SKM-1 treated with dmso at 0.1 percent for 144 hours (cell line): ENCODE measurements at regions not wholly inside any gene's neighbourhood (a gene's known extent, or its start where the extent isn't known, plus 50 kb on each side); places are given as distances from the start of the nearest gene placed in this dataset.
"Not testable (repeated sequence)": the region's sequence is repeated elsewhere in the genome, so short reads cannot be mapped to it uniquely, and the experiment has no call there.

Source experiments
- DNase-seq: peaks from one replicate; lab custom pipeline; 2025; ENCODE audit not compliant: unreplicated experiment; lab: John Stamatoyannopoulos, UW

DNA sequence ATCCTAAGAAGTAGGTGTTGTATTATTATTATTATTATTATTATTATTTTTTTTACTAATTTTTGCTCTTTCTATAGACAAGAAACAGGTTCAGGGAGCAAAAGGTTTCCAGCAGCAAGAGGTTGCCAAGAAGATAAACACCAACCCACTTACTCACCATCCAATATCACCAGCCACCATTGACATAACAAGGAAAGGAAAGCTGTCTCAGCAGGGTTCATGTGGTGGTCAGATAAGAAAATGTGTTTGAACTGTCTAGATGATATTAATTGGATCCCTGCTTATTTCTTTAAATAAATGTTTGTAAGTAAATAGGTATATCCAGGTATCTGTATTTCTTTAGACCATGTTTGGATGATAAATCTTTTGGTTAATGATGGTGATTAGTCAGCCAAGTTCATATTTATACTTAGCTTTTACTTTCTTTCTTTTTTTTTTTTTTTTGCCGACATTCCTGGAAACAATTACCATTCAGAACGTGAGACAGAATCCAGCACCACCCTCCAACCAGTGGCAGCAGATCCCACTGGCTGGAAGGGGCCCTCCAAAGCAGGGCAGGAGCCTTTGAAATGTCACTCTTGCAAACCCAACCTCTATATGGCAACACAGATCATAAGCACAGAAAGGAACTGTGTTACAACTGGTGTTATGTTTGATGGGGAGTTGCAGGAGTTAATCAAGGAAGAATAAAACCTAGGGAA lies 139.2 kb upstream of the ECI2 start:
- DNase-seq = no peak

DNA sequence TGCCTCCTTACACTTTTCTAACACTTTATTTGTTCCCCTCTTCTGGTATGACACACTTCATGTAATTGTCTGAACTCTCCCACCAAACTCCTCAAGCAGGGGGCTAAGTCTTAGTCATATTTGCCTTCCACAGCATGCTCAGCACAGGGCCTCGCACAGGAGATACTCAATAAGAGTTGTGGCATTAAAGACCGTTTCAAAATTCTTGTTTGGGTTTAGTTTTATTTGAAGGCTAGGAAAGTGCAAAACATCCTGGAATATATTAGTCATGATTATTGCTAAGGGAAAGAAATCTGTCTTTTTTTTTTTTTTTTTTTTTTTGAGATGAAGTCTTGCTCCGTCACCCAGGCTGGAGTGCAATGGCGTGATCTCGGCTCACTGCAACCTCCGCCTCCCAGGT lies 137.6 kb upstream of the ECI2 start:
- DNase-seq = no peak

DNA sequence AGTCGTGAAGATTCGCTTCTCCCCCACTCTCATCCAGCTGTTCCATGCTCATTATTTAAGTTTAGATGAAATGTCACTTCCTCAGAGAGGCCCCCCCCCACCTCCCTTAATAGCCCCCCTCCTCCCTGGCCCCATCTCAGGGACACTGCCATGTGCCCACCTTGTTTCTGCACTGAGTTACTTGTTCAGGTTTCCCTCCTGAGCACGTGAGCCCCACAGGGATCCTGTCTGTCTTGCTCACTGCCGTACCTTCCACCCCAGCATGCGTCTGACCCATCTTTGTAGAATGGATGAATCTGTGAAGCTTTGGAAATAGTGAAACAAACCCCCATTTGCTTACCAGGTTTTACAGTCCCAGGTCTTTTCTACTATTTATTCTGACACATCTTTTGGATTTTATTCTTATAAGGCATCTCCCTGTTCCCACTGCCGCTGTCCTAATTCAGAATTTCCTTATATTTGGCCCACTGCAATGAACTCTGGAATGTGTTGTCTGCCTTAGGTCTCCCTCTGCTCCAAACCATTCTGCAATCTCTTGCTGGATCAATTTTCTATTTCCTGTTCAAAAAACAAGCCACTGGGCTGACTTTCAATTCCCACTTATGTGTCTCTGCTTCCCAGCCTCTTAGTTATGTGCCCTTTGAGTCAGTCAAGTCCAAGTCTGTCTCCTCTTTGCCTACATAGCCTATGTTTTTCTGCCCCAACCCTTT lies 136.5 kb upstream of the ECI2 start:
- no peak for DNase-seq

DNA sequence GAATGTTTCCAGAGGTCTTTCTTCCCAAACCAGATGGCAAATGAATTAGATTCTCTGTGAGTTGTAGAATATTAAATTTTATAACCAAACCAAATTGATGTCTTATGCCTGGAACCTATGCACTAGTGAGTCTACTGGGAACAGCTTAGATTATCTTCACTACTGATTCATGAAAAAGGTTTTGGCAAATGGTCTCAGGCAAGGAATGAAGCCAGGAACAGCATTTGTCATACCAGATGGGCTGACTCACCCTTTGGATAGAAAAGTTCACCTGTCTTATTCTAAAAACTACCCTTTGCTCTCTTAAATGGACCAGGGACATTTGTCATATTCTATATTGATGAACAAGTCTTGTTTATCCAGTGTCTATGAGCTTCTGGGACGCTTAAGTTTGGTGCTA lies 135.4 kb upstream of the ECI2 start:
- no peak for DNase-seq

DNA sequence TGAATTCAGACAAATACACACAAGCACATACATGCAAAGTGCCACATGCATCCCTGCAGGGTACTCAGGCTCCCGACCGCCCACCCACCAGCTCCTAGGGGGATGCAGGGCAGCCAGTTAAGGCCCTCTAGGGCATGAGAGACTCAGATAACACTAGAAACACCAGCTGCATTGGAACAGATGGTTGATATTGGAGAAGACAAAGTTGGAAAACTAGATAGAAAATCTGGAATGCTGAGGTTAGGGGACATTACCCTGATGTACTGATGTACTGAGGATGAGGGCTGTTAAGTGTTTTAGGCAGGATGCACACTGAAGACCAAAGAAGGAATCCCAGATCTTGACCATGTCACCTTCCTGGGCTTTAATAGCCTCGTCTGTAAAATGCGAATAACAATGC lies 134.6 kb upstream of the ECI2 start:
- DNase-seq = no peak

DNA sequence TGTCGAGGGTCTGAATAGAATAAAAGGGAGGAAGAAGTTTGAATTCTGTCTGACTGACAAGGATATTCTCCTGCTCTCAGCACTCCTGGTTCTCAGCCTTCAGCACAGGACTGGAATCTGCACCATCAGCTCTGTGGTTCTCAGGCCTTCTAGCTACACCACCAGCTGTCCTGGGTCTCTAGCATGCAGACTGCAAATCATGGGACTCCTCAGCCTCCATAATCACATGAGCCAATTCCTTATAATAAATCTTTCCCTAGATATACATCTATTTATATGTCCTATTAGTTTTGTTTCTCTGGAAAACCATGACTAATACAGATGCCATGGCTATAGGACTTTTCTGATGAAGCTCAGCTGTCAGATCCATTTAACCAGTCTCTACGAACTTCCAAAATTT lies 132.8 kb upstream of the ECI2 start:
- no peak for DNase-seq

DNA sequence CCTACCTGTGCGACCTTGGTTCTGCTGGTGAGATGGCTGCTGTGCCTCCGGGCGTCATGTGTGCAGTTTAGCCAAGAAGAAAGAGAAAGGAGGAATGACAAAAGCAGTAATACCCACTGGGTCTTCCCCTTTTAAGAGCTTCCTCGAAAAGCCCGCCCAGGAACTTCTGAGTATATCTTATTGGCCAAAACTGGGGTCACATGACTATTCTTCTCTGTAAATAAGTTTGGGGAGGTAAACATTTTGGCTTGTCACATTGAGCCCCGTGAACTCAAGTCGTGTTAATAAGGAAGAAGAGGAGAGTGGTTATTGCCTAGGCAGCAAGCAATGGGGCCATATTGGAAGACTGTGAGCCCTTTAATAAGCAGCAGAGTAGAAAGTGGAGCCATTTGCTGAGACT lies 130.4 kb upstream of the ECI2 start:
- no peak for DNase-seq

DNA sequence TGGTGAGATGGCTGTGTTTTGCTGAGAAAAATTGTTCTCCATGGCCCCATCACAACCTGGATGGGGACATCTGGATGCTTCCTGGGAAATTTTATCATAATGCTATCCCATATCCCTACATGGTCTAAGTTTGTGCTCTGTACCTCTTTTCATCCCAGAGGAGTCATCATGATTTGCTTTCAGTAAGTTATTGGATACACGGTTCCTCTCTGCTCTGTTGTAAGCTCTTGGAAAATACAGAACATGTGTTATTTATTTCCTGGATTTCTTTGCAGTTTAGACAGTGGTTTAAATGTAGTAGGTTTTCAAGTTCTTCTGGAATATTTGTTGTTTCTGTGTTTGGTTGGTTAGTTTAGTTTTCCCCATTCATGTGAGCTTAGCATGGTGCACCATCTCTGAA lies 129.2 kb upstream of the ECI2 start:
- DNase-seq = no peak

DNA sequence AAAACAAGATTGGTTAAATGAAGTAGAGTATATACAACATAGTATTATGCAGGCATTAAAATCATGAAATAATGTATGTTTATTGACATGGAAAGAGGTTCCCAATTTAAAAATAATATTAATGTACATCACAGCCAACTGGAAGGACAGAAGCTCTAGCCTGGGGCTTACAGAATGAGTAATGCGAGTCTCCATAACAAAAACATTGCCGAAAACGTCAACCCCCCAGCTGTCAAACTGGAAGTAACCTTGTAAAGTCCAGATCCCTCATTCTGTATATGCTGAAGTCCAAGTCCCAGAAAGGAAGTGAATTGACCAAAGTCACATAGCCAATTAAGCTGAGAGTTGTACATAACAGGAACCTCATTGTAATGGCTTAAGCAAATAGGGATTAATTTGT lies 128.7 kb upstream of the ECI2 start:
- DNase-seq = no peak

DNA sequence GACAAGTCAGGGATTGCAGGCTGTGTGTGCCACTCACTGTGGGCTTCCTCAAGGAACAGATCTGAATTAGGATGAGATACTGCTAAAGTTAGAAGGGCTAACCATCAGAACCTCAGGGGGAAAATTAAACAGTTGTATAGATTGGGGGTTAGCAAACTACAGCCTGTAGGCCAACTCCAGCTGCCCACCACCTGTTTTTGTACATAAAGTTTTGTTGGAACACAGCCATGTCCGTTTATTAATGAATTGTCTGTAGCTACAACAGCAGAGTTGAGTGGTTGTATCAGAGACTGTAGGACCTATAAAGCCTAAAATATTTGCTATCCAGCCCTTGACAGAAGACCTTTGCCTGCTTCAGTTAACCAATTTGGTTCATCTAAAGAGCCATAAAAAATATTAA lies 127.2 kb upstream of the ECI2 start:
- DNase-seq = no peak

DNA sequence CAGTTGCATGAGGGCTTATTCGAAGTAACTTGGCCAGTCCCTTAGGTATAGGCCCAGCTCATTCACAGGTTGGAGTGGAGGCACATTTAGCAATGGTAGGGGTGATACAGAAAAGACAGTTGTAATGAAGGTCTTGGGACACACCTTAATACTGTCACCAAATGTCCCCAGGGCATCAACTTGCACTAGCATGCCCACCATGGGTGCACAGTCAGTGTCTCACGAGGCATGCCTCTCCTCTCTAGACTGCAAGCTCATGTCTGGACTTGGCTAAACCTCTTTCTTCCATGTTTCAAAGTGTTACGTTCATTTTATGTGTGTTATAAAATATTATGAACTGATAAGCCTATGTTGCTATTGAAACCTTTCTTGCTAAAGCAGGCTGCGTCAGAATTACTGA lies 124.0 kb upstream of the ECI2 start:
- no peak for DNase-seq

DNA sequence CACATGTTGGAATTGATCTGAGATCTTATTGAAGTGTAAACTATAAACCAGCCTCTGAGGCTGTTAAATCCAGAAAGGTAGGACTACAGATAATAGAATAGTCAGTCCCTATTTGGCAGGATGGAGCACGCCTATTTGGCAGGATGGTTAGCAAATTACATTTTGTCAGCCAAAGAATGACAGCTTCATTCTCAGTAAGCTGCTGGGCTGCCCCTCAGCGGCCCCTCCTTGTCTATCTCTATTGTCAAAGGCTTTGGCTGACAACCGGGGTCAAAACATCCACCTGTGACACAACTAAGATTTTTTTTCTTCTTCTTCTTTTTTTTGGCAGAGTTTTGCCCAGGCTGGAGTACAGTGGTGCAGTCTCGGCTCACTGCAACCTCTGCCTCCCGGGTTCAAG lies 123.4 kb upstream of the ECI2 start:
- DNase-seq = no peak

DNA sequence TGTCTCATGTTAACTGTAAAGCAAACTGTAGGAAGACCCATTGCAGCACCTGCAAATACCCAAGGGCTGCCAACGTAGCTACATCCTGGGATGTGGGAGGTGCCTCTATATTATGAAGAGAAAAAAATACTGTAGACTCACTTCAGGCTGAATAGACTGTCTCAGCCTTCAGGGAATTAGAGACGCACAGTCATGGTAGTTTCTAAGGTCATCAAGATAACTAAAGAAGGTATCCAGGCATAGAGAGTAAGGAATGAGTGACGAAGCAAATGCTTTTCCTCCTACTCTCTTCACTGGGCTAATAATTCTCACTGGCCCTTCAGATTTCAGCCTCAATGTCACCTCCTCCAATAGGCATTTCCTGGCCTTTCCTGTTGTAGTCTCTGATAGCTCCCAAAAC lies 121.6 kb upstream of the ECI2 start:
- no peak for DNase-seq

DNA sequence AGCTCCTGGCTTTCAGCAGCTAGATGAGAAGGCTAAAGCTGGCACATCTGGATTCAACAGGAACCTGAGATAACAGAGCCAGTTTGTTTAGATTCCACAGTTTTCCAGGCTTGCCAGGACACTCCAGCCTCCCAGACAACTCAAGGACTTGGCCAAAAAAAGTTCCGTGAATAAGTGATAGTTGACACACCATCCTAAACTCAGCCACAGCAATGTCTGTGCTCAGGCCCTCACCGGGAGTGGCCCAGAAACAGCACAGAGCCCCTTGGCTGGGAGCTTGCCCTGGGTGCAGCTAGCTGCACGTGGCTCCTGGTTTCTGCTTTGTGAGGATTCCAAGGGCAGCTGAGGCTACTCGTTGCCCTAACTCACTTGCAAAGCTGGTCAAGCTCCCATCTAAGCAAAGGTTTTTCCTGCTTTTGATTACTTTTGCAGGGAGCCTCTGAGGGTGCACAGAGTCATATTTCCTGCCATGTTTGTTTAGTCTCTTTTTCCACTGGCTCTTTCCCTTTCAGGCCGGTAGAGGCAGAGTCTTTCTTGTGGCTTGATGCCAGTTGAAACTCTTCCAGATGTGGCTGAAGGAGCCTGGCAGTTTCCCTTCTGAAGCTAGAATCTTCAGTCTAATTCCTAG lies 118.3 kb upstream of the ECI2 start:
- DNase-seq = no peak

DNA sequence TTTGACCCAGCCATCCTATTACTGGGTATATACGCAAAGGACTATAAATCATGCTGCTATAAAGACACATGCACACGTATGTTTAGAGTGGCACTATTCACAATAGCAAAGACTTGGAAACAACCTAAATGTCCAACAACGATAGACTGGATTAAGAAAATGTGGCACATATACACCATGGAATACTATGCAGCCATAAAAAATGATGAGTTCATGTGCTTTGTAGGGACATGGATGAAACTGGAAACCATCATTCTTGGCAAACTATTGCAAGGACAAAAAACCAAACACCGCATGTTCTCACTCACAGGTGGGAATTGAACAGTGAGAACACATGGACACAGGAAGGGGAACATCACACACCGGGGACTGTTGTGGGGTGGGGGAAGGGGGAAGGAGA lies 117.1 kb upstream of the ECI2 start:
- not testable (repeated sequence) for DNase-seq

DNA sequence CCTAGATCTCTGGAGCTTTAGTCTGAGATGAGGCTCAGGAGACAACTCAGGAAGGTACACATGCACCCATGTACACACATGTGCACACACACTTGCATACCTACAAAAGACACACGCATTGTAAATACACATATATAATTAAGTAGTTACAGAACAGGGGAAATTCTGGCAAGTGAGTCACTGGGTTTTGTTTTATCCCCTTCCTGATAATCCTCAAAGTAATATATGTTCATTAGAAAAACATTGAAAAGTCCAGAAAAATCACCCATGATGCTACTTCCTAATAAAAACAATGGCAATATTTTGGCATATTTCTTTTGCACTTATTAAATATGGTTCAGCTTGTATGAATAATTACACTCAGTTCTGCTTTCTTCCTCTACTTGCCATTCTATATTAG lies 115.3 kb upstream of the ECI2 start:
- no peak for DNase-seq

DNA sequence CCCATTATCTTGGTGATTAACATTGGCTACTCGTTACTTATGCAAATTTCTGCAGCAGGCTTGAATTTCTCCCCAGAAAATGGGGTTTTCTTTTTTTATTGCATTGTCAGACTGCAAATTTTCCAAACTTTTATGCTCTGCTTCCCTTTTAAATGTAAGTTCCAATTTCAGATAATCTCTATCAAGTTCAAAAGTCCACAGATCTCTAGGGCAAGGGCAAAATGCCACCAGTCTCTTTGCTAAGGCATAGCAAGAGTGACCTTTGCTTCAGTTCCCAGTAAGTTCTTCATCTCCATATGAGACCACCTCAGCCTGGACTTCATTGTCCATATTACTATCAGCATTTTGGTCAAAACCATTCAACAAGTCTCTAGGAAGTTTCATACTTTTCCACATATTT lies 108.5 kb upstream of the ECI2 start:
- DNase-seq = not testable (repeated sequence)

DNA sequence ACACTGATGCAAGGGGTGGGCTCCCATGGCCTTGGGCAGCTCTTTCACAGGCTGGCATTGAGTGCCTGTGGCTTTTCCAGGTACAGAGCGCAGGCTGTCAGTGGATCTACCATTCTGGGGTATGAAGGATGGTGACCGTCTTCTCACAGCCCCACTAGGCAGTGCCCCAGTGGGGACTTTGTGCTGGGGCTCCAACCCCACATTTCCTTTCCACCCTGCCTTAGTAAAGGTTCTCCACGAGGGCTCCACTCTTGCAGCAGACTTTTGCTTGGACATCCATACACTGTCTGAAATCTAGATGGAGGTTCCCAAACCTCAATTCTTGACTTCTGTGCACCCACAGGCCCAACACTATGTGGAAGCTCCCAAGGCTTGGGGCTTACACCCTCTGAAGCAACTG lies 107.9 kb upstream of the ECI2 start:
- DNase-seq = no peak

DNA sequence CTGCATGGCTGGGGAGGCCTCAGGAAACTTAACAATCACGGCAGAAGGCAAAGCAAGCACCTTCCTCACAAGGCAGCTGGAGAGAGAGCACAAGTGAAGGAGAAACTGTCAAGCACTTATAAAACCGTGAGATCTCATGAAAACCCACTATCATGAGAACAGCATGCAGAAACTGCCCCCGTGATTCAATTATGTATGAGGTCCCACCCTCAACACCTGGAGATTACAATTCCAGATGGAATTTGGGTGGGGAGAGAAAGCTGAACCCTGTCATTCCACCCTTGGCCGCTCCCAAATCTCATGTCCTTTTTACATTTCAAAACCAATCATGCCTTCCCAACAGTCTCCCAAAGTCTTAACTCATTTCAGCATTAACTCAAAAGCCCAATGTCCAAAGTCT lies 107.2 kb upstream of the ECI2 start:
- DNase-seq = no peak

DNA sequence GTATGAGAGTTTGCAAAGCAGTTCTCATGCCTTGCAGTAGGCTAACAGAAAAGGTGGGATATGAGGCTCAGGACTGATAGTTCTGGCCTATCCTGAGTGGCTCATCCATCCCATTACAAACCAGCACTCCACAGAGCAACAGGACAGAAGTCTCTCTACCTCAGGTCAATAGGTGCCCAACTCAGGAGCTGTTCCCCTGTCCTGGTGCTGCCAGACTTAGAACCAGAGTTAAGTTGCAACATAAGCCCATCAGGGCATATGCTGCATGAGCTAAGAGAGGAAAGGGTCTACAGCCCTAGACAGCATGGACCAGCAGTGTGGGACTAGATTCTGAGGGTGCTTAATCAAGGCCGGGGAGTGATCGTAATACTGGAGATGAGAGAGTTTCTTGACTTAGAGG lies 104.8 kb upstream of the ECI2 start:
- DNase-seq = no peak

DNA sequence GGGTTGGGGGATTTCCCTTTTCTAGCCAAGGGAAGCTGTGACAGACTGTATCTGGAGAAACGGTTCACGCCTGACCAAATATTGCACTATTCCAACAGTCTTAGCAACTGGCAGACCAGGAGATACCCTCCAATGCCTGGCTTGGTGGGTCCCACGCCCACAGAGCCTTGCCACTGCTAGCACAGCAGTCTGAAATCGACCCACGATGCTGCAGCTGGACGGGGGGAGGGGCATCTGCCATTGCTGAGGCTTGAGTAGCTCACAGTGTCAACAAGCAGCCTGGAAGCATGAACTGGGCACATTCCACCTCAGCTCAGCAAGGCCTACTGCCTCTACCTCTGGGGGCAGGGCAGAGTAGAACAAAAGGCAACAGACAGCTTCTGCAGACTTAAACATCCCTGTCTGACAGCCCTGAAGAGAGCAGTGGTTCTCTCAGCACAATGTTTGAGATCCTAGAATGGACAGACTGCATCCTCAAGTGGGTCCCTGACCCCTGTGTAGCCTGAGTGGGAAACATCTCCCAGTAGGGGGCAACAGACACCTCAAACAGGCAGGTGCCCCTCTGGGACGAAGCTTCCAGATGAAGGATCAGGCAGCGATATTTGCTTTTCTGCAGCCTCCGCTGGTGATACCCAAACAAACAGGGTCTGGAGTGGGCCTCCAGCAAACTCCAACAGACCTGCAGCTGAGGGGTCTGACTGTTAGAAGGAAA lies 89.9 kb upstream of the ECI2 start:
- no peak for DNase-seq
